Mesendoderm (in vitro differentiated cells): ENCODE measurements at regions not wholly inside any gene's neighbourhood (a gene's known extent, or its start where the extent isn't known, plus 50 kb on each side); places are given as distances from the start of the nearest gene placed in this dataset.

Experiments used
- DNase-seq: peaks from one replicate; pipeline ENCODE4 v3.0.0; 2013
- H2AK5ac ChIP-seq: 2 replicates; pipeline ENCODE4 v1.6.1; 2013; ENCODE audit warnings: low read length, inconsistent platforms
- H2BK120ac ChIP-seq: 2 replicates; pipeline ENCODE4 v1.6.1; 2013; ENCODE audit warnings: low read depth, mild to moderate bottlenecking, low read length, moderate library complexity, mixed read lengths
- H2BK15ac ChIP-seq: replicated peaks from 2 replicates; pipeline ENCODE4 v1.6.1; 2013; ENCODE audit warnings: low read depth, mild to moderate bottlenecking, moderate library complexity
- H2BK5ac ChIP-seq: 2 replicates; pipeline ENCODE4 v1.6.1; 2013; ENCODE audit warnings: low read length, inconsistent platforms
- H3K18ac ChIP-seq: 2 replicates; pipeline ENCODE4 v1.6.1; 2013; ENCODE audit warnings: mild to moderate bottlenecking, low read length, mixed read lengths
- H3K23ac ChIP-seq: one replicate; pipeline ENCODE4 v1.6.1; 2013; ENCODE audit warnings: low read length
- H3K27ac ChIP-seq: 2 replicates; pipeline ENCODE4 v1.5.1; 2013; ENCODE audit warnings: low read depth, mild to moderate bottlenecking, inconsistent platforms, low read length, moderate library complexity
- H3K27me3 ChIP-seq: 2 replicates; pipeline ENCODE4 v1.6.1; 2013; ENCODE audit warnings: low read length, control low read depth, mild to moderate bottlenecking, inconsistent platforms; ENCODE audit not compliant: insufficient read depth, poor library complexity
- H3K36me3 ChIP-seq: 2 replicates; pipeline ENCODE4 v1.6.1; 2013; ENCODE audit warnings: low read length, inconsistent platforms; ENCODE audit not compliant: control insufficient read depth, insufficient read depth
- H3K4ac ChIP-seq: one replicate; pipeline ENCODE4 v1.6.1; 2013; ENCODE audit warnings: low read depth, mild to moderate bottlenecking, low read length, moderate library complexity
- H3K4me1 ChIP-seq: 2 replicates; pipeline ENCODE4 v1.6.1; 2013; ENCODE audit warnings: low read depth, low read length, inconsistent platforms; ENCODE audit not compliant: control insufficient read depth
- H3K4me2 ChIP-seq: 2 replicates; pipeline ENCODE4 v1.6.1; 2013; ENCODE audit warnings: low read length
- H3K4me3 ChIP-seq: 2 replicates; pipeline ENCODE4 v1.5.1; 2013; ENCODE audit warnings: mild to moderate bottlenecking, low read length
- H3K56ac ChIP-seq: one replicate; pipeline ENCODE4 v1.6.1; 2013; ENCODE audit warnings: low read length
- H3K79me1 ChIP-seq: 2 replicates; pipeline ENCODE4 v1.6.1; 2013; ENCODE audit warnings: low read length, inconsistent platforms
- H3K79me2 ChIP-seq: 2 replicates; pipeline ENCODE4 v1.6.1; 2013; ENCODE audit warnings: mild to moderate bottlenecking, low read length; ENCODE audit not compliant: control insufficient read depth, insufficient read depth
- H3K9ac ChIP-seq: 2 replicates; pipeline ENCODE4 v1.6.1; 2013; ENCODE audit warnings: low read length, inconsistent platforms
- H4K5ac ChIP-seq: one replicate; pipeline ENCODE4 v1.6.1; 2013; ENCODE audit warnings: low read length
- H4K8ac ChIP-seq: one replicate; pipeline ENCODE4 v1.6.1; 2013; ENCODE audit warnings: low read depth, mild to moderate bottlenecking, control low read depth, low read length, moderate library complexity
- WGBS: extraction: QIAGEN DNeasy Blood & Tissue Kit; methylation state at CpG from one replicate; pipeline ENCODE4 v1.1.7; 2013; ENCODE audit warnings: low lambda C conversion rate, missing lambda C conversion rate; ENCODE audit not compliant: insufficient coverage; ENCODE audit errors: extremely low coverage; 5-methylcytosine and 5-hydroxymethylcytosine counted together

DNA sequence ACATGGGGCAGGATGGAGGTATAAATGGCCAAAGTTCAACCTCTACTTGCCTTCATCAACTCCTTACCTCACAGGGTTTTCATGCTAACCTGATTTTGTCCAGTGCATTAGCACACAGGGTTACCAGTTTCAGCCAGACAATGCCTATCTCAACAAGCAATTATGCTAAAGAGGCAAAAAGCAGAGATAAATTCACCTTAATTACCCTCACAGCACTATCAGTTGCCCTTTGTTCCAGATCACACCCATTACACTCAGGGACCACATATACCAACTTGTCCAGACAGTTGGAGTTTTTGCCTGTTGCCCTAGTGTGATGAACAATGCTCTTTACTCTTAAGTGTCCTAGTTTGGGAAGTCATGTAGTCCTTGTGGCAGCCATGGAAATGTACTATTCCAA is 174.5 kb upstream of the MOCS1 start:
- no peak overlapping the region for H3K4ac ChIP-seq
- H2BK5ac ChIP-seq, result no peak overlapping the region
- no peak overlapping the region for H4K8ac ChIP-seq
- no peak for DNase-seq
- no peak overlapping the region for H2AK5ac ChIP-seq
- no peaks in the 10 kb centered on the region for H3K36me3 ChIP-seq
- no peak overlapping the region for H4K5ac ChIP-seq
- H3K27me3 ChIP-seq, result no peaks in the 10 kb centered on the region
- no peak overlapping the region for H3K23ac ChIP-seq
- H3K9ac ChIP-seq, result no peak overlapping the region
- H3K79me2 ChIP-seq, result no peaks in the 10 kb centered on the region
- no peak overlapping the region for H3K18ac ChIP-seq
- H3K79me1 ChIP-seq, result no peaks in the 10 kb centered on the region
- H2BK120ac ChIP-seq, result no peak overlapping the region
- no peak overlapping the region for H3K4me3 ChIP-seq
- no peak overlapping the region for H3K27ac ChIP-seq
- no peak overlapping the region for H3K4me2 ChIP-seq
- H3K4me1 ChIP-seq, result no peaks in the 10 kb centered on the region
- H2BK15ac ChIP-seq, result no peak overlapping the region
- no peak overlapping the region for H3K56ac ChIP-seq

DNA sequence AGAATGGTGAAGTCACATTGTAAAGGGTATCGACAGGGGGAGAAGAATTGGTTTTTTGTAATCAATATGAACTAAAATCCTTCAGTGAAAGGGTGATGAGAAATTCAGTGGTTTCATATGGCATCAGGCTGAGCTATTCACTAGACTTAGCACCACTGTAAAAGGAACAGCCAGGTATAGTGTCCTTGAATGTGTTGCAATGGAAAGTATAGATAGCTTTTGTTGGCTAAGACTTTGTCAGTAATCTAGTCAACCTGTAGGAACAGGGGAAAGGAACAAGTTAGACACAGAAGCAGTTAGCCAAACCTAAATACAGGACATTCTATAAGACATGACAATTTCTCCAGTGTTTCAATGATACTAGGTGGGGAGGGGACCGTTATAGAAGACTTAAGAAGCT is 172.6 kb upstream of the MOCS1 start:
- Histone ChIP-seq H2BK120ac (no peak overlapping the region), H3K9ac (no peak overlapping the region), H3K4ac (no peak overlapping the region), H3K36me3 (no peaks in the 10 kb centered on the region), H3K27ac (no peak overlapping the region), H3K18ac (no peak overlapping the region), H2BK15ac (no peak overlapping the region), H4K8ac (no peak overlapping the region), H3K56ac (no peak overlapping the region), H3K4me3 (no peak overlapping the region), H3K4me2 (no peak overlapping the region), H3K23ac (no peak overlapping the region), H3K27me3 (no peaks in the 10 kb centered on the region), H2AK5ac (no peak overlapping the region), H3K79me2 (no peaks in the 10 kb centered on the region), H4K5ac (no peak overlapping the region), H3K79me1 (no peaks in the 10 kb centered on the region), H3K4me1 (no peaks in the 10 kb centered on the region), H2BK5ac (no peak overlapping the region)
- no peak for DNase-seq
- no CpG with 5 or more reads among the region's 2 CpGs for WGBS

DNA sequence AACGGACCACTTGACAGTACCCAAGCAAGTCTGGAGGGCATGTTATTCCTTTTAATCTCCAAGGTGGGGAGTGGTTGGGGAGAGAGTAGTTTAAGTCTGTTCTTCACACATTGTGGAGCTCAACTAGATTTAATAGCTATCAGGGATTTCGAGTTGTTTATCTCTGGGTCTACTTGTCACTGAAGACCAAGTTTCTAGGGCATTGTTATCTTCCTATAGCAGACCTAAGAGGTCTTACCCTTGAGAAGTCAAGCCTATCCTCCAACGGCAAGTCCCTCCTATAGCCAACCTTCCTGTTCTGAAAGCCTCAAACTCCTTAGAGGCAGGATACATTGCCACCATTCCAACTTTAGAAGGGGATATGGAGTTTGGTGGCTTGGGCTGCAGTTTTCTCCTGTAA is 164.5 kb upstream of the MOCS1 start:
- no peaks in the 10 kb centered on the region for H3K79me2 ChIP-seq
- H3K27me3 ChIP-seq, result no peaks in the 10 kb centered on the region
- H3K4ac ChIP-seq, result no peak overlapping the region
- no peaks in the 10 kb centered on the region for H3K36me3 ChIP-seq
- H2BK120ac ChIP-seq, result no peak overlapping the region
- H3K4me2 ChIP-seq, result no peak overlapping the region
- no peak for DNase-seq
- H4K5ac ChIP-seq, result no peak overlapping the region
- H2AK5ac ChIP-seq, result no peak overlapping the region
- no peaks in the 10 kb centered on the region for H3K79me1 ChIP-seq
- H2BK5ac ChIP-seq, result no peak overlapping the region
- H3K4me3 ChIP-seq, result no peak overlapping the region
- H3K9ac ChIP-seq, result no peak overlapping the region
- WGBS, result no CpG with 5 or more reads among the region's 3 CpGs
- no peaks in the 10 kb centered on the region for H3K4me1 ChIP-seq
- H4K8ac ChIP-seq, result no peak overlapping the region
- H3K27ac ChIP-seq, result no peak overlapping the region
- no peak overlapping the region for H2BK15ac ChIP-seq
- H3K56ac ChIP-seq, result no peak overlapping the region
- no peak overlapping the region for H3K18ac ChIP-seq
- H3K23ac ChIP-seq, result no peak overlapping the region

DNA sequence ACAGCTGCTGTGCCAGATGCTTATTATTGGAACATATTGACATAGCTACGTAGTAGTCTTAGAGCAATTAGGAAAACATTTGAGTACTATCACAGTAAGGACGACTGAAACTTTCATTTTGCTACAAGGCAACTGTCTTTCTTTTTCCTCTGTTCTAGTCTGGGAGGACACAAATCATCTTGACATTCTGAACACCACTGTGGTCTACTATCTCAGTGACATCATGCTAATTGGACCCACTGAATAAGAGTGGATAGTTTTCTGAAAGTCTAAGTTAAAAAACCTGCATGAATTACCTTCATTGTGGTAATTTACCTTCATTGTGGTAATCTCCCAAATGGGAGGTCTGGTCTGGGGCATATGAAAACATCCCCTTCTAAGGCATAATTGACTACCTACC is 163.3 kb upstream of the MOCS1 start:
- Histone ChIP-seq H3K4me3 (no peak overlapping the region), H3K27ac (no peak overlapping the region), H3K36me3 (no peaks in the 10 kb centered on the region), H3K79me2 (no peaks in the 10 kb centered on the region), H2BK5ac (no peak overlapping the region), H2AK5ac (no peak overlapping the region), H3K4me1 (no peaks in the 10 kb centered on the region), H4K5ac (no peak overlapping the region), H2BK15ac (no peak overlapping the region), H3K18ac (no peak overlapping the region), H3K27me3 (no peaks in the 10 kb centered on the region), H2BK120ac (no peak overlapping the region), H3K56ac (no peak overlapping the region), H3K4me2 (no peak overlapping the region), H3K4ac (no peak overlapping the region), H4K8ac (no peak overlapping the region), H3K79me1 (no peaks in the 10 kb centered on the region), H3K9ac (no peak overlapping the region), H3K23ac (no peak overlapping the region)
- DNase-seq, result no peak
- no CpG with 5 or more reads among the region's 2 CpGs for WGBS

DNA sequence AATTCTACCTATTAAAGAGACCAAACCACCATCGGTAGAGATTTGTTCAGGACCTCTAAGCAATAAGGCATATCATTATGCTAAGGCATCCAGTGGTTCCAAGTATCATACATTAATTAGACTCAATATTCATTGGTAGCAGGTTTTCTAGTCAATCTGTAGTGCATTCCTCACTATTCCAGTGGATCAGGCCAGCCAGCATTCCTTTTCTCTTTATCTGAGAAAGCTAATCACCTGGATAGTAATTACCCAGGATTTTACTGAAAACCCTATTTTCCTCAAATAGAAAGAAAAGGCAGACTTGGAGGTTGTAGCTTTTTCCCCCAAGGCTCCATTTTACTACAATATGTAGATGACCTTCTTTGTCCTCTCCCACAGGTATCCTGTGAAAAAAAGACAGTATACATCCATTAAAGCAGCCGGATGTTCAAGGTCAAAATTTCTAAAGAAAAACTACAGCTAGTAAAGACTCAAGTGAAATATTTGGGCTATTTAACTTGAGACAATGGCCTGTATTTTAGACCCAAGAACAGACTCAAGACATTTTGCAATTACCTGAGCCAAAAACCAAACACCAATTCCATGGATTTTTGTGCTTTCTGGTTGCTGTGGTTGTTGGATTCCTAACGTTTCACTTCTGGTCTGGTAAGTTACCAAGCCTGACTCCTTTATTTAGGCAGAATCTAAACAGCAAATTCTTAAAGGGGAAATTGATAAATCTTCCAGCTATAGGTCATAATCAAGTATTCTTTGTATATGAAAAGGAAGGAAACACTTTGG is 149.1 kb upstream of the MOCS1 start:
- no peak overlapping the region for H2BK5ac ChIP-seq
- H3K79me1 ChIP-seq, result no peaks in the 10 kb centered on the region
- no peak overlapping the region for H3K27ac ChIP-seq
- no peak overlapping the region for H4K8ac ChIP-seq
- H4K5ac ChIP-seq, result no peak overlapping the region
- H3K79me2 ChIP-seq, result no peaks in the 10 kb centered on the region
- H3K4me2 ChIP-seq, result no peak overlapping the region
- H2BK15ac ChIP-seq, result no peak overlapping the region
- DNase-seq, result no peak
- no peak overlapping the region for H2AK5ac ChIP-seq
- H3K9ac ChIP-seq, result no peak overlapping the region
- no CpG with 5 or more reads among the region's 3 CpGs for WGBS
- H3K56ac ChIP-seq, result no peak overlapping the region
- H3K4me3 ChIP-seq, result no peak overlapping the region
- no peak overlapping the region for H2BK120ac ChIP-seq
- H3K4me1 ChIP-seq, result no peaks in the 10 kb centered on the region
- no peak overlapping the region for H3K18ac ChIP-seq
- no peak overlapping the region for H3K4ac ChIP-seq
- no peaks in the 10 kb centered on the region for H3K27me3 ChIP-seq
- H3K36me3 ChIP-seq, result no peaks in the 10 kb centered on the region
- H3K23ac ChIP-seq, result no peak overlapping the region
